ENCODE measurements at regions not wholly inside any gene's neighbourhood (a gene's known extent, or its start where the extent isn't known, plus 50 kb on each side); places are given as distances from the start of the nearest gene placed in this dataset.

- DNase-seq: no peak
- H3K36me3 Mint-ChIP-seq: no peaks in the 10 kb centered on the region
- H3K9me3 Mint-ChIP-seq: no peaks in the 10 kb centered on the region
- no peak overlapping the region for H3K4me3 Mint-ChIP-seq
- H3K27ac Mint-ChIP-seq: no peak overlapping the region
- peaks cover 0 to 3% of the 10 kb centered on the region in 2 donors for H3K4me1 Mint-ChIP-seq
- H3K27me3 Mint-ChIP-seq (ENCODE audit: low read depth in 3 of 3): peaks cover 8 to 14% (median 13%) of the 10 kb centered on the region in 3 donors
These were observed 53.4 kb upstream of the DLK1 start for GRCh38 chr14:100673085-100673806.

DNA sequence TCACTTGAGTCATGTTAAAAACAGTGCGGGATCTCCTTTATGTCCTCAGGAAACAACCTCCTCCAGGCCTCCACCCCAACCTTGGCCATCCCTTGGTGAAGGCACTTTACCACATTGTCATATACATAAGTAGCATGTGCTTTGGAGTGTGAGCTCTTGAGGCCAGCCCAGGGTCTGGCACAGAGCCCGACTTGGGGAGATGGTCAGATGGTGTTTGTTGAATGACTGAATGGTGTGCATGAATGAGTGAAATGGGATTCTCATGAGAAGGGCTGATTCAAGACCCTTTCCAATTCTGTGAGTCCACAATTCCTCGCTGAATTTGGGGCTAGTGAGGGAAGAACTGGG lies 52.9 kb upstream of the DLK1 start:
- peaks cover 0 to 3% of the 10 kb centered on the region in 2 donors for H3K4me1 Mint-ChIP-seq

DNA sequence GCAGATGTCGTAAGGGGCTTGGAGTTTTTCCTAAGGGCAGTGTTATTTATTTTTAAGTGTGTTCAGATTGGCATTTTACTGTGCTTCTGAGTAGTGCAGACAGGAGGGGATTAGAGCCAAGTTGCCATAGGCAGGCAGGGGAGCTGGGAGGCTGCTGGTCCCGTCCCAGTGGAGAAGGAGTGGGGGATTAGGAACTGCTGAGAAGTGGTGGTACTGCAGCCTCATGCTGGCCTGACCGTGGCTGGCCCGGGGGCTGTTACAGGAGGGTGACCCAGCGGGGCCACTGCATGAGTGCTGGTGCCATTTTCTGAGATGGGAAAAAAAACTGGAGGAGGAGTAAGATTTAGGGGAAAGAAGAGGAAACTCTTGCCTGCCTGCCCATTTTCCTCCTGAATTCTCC lies 52.3 kb upstream of the DLK1 start:
- Mint-ChIP-seq H3K4me3 (no peak overlapping the region), H3K27me3 (ENCODE audit: low read depth in 3 of 3) (peaks cover 6 to 14% (median 12%) of the 10 kb centered on the region in 3 donors), H3K9me3 (no peaks in the 10 kb centered on the region), H3K4me1 (peaks cover 0 to 3% of the 10 kb centered on the region in 2 donors), H3K27ac (no peak overlapping the region), H3K36me3 (no peaks in the 10 kb centered on the region)
- no peak for DNase-seq

More for the DNA sequence above, 52.9 kb upstream of the DLK1 start:
- Mint-ChIP-seq H3K9me3 (no peaks in the 10 kb centered on the region), H3K4me3 (no peak overlapping the region), H3K27me3 (ENCODE audit: low read depth in 3 of 3) (peaks cover 8 to 14% (median 13%) of the 10 kb centered on the region in 3 donors), H3K27ac (no peak overlapping the region), H3K36me3 (no peaks in the 10 kb centered on the region)
- DNase-seq: no peak

DNA sequence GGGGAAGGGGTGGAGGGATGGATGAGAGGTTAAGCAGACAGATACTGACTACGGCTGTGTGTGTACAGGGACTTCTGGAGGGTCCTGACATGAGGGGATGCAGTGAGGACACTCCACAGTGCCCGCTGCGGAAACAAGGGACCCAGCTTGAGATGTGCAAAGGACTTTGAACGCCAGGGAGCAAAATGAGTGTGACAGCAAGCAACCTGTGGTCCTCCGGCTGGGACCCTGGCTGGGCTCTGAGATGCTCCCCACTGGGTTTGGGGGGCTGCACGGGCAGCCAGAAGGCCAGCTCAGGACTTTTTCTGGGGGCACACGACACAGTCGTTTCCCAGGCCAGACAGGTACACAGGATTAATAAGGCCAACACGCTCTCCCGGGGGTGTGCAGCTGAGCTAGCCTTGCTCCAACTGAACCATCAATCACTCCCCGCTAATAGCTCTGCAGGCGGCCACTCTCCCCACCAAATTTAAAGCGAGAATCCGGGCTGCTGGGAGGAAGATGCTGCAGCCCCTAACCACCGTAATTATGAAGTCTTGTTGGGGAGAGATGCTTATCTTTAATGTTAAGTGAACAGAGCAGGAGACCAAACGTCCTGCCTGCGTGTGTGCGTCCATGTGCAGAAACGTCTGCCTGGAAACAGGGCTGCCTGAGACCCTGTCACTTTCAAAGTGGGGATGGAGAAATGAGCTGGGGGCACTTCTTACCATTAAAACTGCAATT lies 51.6 kb upstream of the DLK1 start:
- peaks cover 6 to 13% (median 8%) of the 10 kb centered on the region in 3 donors for H3K27me3 Mint-ChIP-seq (ENCODE audit: low read depth in 3 of 3)
- no peak for DNase-seq

DNA sequence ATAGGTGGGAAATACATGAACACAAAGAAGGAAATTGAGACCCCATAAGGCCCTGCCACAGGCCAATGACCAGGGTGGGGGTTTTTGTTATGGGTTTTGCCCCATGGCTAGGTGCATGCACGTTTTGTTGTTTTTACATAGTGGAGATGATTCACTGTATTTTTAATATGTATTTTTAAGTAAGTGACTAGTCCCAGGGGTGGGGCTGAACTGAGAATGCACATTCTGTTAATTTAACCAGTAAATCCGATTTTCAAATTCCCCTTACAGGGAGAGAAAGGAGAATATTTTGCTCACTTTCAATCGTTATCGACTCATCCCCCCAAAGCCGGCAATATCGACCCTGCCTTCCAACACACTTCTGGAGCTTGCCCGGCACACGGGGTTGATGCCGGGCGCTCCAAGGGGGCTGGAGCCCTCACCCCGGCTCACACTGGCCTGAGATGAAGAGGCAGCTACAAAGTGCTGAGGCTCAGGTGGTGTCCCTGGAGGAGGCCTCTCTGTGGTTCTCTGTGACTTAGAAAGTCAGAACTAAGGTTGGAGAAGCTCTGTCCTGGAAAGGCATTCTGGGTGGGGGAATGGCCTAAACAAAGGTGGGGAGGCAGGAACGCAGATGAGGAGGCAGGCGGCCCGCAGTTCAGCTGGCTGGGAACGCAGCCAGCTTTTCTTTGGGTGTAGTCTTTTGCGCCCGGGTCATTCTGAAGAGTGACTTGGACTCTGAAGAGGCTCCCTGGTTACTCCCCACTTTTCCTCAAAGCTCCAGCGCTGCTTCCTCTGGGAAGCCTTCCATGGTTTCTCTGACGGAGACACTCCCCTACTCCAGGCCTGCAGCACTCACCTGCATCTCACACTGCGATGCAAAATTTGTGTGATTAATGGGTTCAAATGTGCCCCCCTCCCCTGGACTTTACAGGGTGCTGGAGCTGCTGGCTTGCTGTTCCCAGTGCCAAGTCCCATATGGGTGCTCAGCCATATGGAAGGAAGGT lies 50.7 kb upstream of the DLK1 start:
- H3K9me3 Mint-ChIP-seq: no peaks in the 10 kb centered on the region
- peaks cover 6 to 10% (median 6%) of the 10 kb centered on the region in 3 donors for H3K27me3 Mint-ChIP-seq (ENCODE audit: low read depth in 3 of 3)
- no peak overlapping the region for H3K4me3 Mint-ChIP-seq
- DNase-seq: no peak
- peaks cover 0 to 7% of the 10 kb centered on the region in 2 donors for H3K4me1 Mint-ChIP-seq
- no peaks in the 10 kb centered on the region for H3K36me3 Mint-ChIP-seq
- H3K27ac Mint-ChIP-seq: no peak overlapping the region

More for the DNA sequence above, 51.6 kb upstream of the DLK1 start:
- H3K9me3 Mint-ChIP-seq: no peaks in the 10 kb centered on the region
- no peak overlapping the region for H3K27ac Mint-ChIP-seq
- no peak overlapping the region for H3K4me3 Mint-ChIP-seq
- peaks cover 0 to 3% of the 10 kb centered on the region in 2 donors for H3K4me1 Mint-ChIP-seq
- no peaks in the 10 kb centered on the region for H3K36me3 Mint-ChIP-seq

All from immature natural killer cell (primary cell).